ENCODE measurements at regions not wholly inside any gene's neighbourhood (a gene's known extent, or its start where the extent isn't known, plus 50 kb on each side); places are given as distances from the start of the nearest gene placed in this dataset.

- DNase-seq (ENCODE audit: low spot score in 2 of 2), result no peak
- Histone ChIP-seq H3K4me1 (no peaks in the 10 kb centered on the region), H3K36me3 (no peaks in the 10 kb centered on the region), H3K27me3 (no peaks in the 10 kb centered on the region), H3K27ac (no peak overlapping the region), H3K9me3 (no peaks in the 10 kb centered on the region), H3K4me3 (no peak overlapping the region)
- intact Hi-C loops (cut with DNase I), result no loop called here
- no peak for TF ChIP-seq CTCF (IDR thresholded peaks at IDR 0.05)
Measured at GRCh38 chr1:106897976-106898375, 158.5 kb upstream of the PRMT6 start.

- intact Hi-C loops (cut with DNase I), result no loop called here
- Histone ChIP-seq H3K4me1 (no peaks in the 10 kb centered on the region), H3K4me3 (no peak overlapping the region), H3K9me3 (no peaks in the 10 kb centered on the region), H3K36me3 (no peaks in the 10 kb centered on the region), H3K27me3 (no peaks in the 10 kb centered on the region), H3K27ac (no peak overlapping the region)
- TF ChIP-seq CTCF (IDR thresholded peaks at IDR 0.05), result no peak
- DNase-seq (ENCODE audit: low spot score in 2 of 2), result no peak
Measured at GRCh38 chr1:106899644-106900043, 156.8 kb upstream of the PRMT6 start.

- Histone ChIP-seq H3K36me3 (no peaks in the 10 kb centered on the region), H3K4me1 (no peaks in the 10 kb centered on the region), H3K9me3 (no peaks in the 10 kb centered on the region), H3K4me3 (no peak overlapping the region), H3K27me3 (no peaks in the 10 kb centered on the region), H3K27ac (no peak overlapping the region)
- intact Hi-C loops (cut with DNase I), result no loop called here
- no peak for TF ChIP-seq CTCF (IDR thresholded peaks at IDR 0.05)
- no peak for DNase-seq (ENCODE audit: low spot score in 2 of 2)
Measured at GRCh38 chr1:106907795-106908194, 148.7 kb upstream of the PRMT6 start.

GRCh38 chr1:106908689-106909088, 147.8 kb upstream of the PRMT6 start:
- TF ChIP-seq CTCF (IDR thresholded peaks at IDR 0.05), result no peak
- H3K27ac ChIP-seq, result no peak overlapping the region
- no peaks in the 10 kb centered on the region for H3K9me3 ChIP-seq
- no peak overlapping the region for H3K4me3 ChIP-seq
- intact Hi-C loops (cut with DNase I), result no loop called here
- no peaks in the 10 kb centered on the region for H3K4me1 ChIP-seq
- H3K27me3 ChIP-seq, result no peaks in the 10 kb centered on the region
- no peaks in the 10 kb centered on the region for H3K36me3 ChIP-seq
- no peak for DNase-seq (ENCODE audit: low spot score in 2 of 2)

- intact Hi-C loops (cut with DNase I), result no loop called here
- Histone ChIP-seq H3K9me3 (no peaks in the 10 kb centered on the region), H3K4me3 (no peak overlapping the region), H3K36me3 (no peaks in the 10 kb centered on the region), H3K4me1 (no peaks in the 10 kb centered on the region), H3K27me3 (no peaks in the 10 kb centered on the region), H3K27ac (no peak overlapping the region)
- TF ChIP-seq CTCF (IDR thresholded peaks at IDR 0.05), result no peak
- DNase-seq (ENCODE audit: low spot score in 2 of 2), result no peak
Measured at GRCh38 chr1:106910798-106911197, 145.7 kb upstream of the PRMT6 start.

- Histone ChIP-seq H3K27ac (no peak overlapping the region), H3K4me1 (no peaks in the 10 kb centered on the region), H3K27me3 (no peaks in the 10 kb centered on the region), H3K36me3 (no peaks in the 10 kb centered on the region), H3K4me3 (no peak overlapping the region), H3K9me3 (no peaks in the 10 kb centered on the region)
- intact Hi-C loops (cut with DNase I), result no loop called here
- DNase-seq (ENCODE audit: low spot score in 2 of 2), result no peak
- TF ChIP-seq CTCF (IDR thresholded peaks at IDR 0.05), result no peak
Measured at GRCh38 chr1:106912131-106912530, 144.3 kb upstream of the PRMT6 start.
